ENCODE measurements at regions not wholly inside any gene's neighbourhood (a gene's known extent, or its start where the extent isn't known, plus 50 kb on each side); places are given as distances from the start of the nearest gene placed in this dataset.
"Not testable (repeated sequence)": the region's sequence is repeated elsewhere in the genome, so short reads cannot be mapped to it uniquely, and the experiment has no call there.

DNA sequence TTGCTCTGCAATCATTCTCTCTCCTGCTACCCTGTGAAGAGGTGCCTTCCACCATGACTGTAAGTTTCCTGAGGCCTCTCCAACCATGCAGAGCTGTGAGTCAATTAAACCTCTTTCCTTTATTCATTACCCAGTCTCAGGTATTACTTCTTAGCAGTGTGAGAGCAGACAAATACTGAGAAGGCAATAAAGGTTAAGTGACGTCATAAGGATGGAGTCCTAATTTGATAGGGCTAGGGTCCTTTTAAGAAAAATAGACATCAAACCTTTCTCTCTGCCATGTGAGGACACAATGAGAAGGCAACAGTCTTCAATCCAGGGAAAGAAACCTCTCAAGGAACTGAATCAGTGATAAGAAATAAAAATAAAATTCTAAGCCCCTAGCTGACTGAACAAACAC is 1262.7 kb downstream of the FAM133A start:
- TF ChIP-seq EP300 (IDR thresholded peaks at IDR 0.05): no peak
- TF ChIP-seq POLR2AphosphoS5 (IDR thresholded peaks at IDR 0.05): no peak
- TF ChIP-seq POLR2A (IDR thresholded peaks at IDR 0.05): no peak
- TF ChIP-seq, protein P1, sequence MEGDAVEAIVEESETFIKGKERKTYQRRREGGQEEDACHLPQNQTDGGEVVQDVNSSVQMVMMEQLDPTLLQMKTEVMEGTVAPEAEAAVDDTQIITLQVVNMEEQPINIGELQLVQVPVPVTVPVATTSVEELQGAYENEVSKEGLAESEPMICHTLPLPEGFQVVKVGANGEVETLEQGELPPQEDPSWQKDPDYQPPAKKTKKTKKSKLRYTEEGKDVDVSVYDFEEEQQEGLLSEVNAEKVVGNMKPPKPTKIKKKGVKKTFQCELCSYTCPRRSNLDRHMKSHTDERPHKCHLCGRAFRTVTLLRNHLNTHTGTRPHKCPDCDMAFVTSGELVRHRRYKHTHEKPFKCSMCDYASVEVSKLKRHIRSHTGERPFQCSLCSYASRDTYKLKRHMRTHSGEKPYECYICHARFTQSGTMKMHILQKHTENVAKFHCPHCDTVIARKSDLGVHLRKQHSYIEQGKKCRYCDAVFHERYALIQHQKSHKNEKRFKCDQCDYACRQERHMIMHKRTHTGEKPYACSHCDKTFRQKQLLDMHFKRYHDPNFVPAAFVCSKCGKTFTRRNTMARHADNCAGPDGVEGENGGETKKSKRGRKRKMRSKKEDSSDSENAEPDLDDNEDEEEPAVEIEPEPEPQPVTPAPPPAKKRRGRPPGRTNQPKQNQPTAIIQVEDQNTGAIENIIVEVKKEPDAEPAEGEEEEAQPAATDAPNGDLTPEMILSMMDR (IDR thresholded peaks at IDR 0.05): no peak
- DNase-seq (ENCODE audit: low spot score in 2 of 2): no peak
- Histone ChIP-seq H3K36me3 (no peaks in the 10 kb centered on the region), H3K4me1 (no peaks in the 10 kb centered on the region), H3K4me3 (no peak overlapping the region), H3K27me3 (no peaks in the 10 kb centered on the region), H3K27ac (no peak overlapping the region), H3K9me3 (no peaks in the 10 kb centered on the region)
- 95% methylated on average over 1 of the region's 1 CpG for WGBS

DNA sequence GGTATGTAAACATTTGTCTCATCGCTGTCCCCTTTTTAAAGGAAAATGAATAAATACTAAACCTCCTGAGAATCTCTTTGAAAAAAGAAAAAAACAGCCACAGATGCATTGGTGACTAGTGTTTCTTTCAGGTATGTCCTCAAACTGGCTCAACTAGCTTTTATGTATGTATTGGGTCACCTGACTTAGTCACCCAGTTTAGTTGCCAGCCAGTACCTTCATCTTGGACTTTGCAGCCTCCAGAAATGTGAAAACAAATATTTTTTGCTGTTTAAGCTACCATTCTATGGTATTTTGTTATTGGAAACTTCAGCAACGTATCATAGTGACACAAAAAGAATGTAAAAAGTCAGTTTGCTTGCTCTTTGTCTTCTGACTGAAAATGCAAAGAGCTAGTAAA is 1263.5 kb downstream of the FAM133A start:
- 60% methylated on average over 2 of the region's 2 CpGs for WGBS
- no peak for TF ChIP-seq EP300 (IDR thresholded peaks at IDR 0.05)
- TF ChIP-seq, protein P1 (IDR thresholded peaks at IDR 0.05): no peak
- DNase-seq (ENCODE audit: low spot score in 2 of 2): no peak
- H3K9me3 ChIP-seq: no peaks in the 10 kb centered on the region
- no peak overlapping the region for H3K4me3 ChIP-seq
- no peaks in the 10 kb centered on the region for H3K4me1 ChIP-seq
- H3K27me3 ChIP-seq: no peaks in the 10 kb centered on the region
- H3K27ac ChIP-seq: no peak overlapping the region
- no peaks in the 10 kb centered on the region for H3K36me3 ChIP-seq

DNA sequence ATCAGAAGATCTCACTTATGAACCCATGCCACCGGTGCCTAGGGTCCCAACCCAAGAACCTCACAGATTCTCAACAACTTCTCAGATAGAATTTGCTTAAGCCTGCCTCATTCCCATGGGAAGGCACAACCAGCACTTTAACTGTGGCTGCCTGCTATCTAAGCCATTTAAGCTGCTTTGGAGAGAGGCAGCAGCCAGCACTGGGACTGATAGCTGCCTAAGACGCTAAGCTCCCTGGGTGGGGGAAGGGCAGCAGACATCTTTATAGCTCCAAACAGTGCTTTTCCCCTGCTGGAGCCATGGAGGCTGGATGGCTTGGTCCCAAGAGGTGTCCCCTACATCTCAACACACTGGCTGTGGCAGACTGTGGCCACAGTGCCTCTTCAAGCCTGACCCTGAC is 1268.6 kb downstream of the FAM133A start:
- no peaks in the 10 kb centered on the region for H3K27me3 ChIP-seq
- no peaks in the 10 kb centered on the region for H3K4me1 ChIP-seq
- no peaks in the 10 kb centered on the region for H3K36me3 ChIP-seq
- no peak overlapping the region for H3K4me3 ChIP-seq
- H3K9me3 ChIP-seq: no peaks in the 10 kb centered on the region
- no peak for DNase-seq (ENCODE audit: low spot score in 2 of 2)
- TF ChIP-seq, protein P1 (IDR thresholded peaks at IDR 0.05): no peak
- no peak for TF ChIP-seq EP300 (IDR thresholded peaks at IDR 0.05)
- TF ChIP-seq POLR2A (IDR thresholded peaks at IDR 0.05): no peak
- TF ChIP-seq POLR2AphosphoS5 (IDR thresholded peaks at IDR 0.05): no peak
- WGBS: 69% methylated on average over 2 of the region's 2 CpGs
- no peak overlapping the region for H3K27ac ChIP-seq

DNA sequence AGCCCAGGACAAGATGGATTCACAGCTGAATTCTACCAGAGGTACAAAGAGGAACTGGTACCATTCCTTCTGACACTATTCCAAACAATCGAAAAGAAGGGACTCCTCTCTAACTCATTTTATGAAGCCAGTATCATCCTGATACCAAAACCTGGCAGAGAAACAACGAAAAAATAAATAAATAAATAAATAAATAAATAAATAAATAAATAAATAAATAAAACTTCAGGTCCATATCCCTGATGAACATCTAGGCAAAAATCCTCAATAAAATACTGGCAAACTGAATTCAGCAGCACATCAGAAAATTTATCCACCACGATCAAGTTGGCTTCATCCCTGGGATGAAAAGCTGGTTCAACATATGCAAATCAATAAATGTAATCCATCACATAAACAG is 1272.1 kb downstream of the FAM133A start:
- not testable (repeated sequence) for H3K27ac ChIP-seq; H3K36me3 ChIP-seq; H3K4me3 ChIP-seq; DNase-seq (ENCODE audit: low spot score in 2 of 2); H3K9me3 ChIP-seq; H3K4me1 ChIP-seq; H3K27me3 ChIP-seq
- 63% methylated on average over 3 of the region's 3 CpGs for WGBS

DNA sequence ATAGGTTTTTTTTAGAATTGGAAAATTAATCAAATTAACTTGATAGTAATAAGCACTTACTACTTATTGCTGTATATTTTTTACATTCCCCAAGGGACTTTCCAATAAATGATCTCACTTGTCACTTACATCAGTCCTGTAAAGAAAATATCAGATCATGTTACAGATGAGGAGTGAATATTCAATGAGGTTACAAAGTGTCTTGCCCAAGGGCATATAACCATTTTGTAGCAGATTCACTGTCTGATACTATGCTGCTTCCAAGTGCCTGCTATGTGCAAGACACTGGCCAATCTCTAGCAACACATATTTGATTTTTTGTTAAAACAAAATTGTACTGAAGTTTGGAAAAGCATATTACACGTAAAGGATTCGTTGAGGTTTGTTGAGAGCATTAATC is 1287.7 kb downstream of the FAM133A start:
- no peaks in the 10 kb centered on the region for H3K36me3 ChIP-seq
- H3K4me1 ChIP-seq: no peaks in the 10 kb centered on the region
- TF ChIP-seq, protein P1 (IDR thresholded peaks at IDR 0.05): no peak
- TF ChIP-seq EP300 (IDR thresholded peaks at IDR 0.05) (no peak), POLR2A (IDR thresholded peaks at IDR 0.05) (no peak)
- H3K9me3 ChIP-seq: no peaks in the 10 kb centered on the region
- 27% methylated on average over 2 of the region's 2 CpGs for WGBS
- H3K27me3 ChIP-seq: no peaks in the 10 kb centered on the region
- no peak overlapping the region for H3K27ac ChIP-seq
- DNase-seq (ENCODE audit: low spot score in 2 of 2): no peak
- H3K4me3 ChIP-seq: no peak overlapping the region

DNA sequence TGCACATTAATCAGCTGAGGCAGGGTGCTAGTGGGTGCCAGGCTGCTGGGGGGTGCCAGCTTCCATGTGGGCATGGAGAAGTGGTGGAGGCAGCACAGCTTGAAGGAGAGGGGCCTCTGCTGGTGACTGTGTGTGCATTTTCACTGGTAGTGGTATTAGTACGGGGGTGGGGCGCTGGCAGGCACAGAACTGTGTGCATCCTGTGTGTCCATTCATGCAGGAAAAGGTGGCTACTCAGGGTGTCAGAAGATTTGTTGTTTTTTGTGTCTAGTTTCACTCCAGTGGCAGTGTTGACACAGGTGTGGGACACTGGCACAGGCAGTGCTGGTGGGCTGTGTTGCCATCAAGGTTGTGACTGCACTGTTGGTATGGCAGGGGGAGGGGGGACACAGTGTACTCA is 1303.6 kb downstream of the FAM133A start:
- Histone ChIP-seq H3K9me3 (no peaks in the 10 kb centered on the region), H3K27ac (no peak overlapping the region), H3K36me3 (no peaks in the 10 kb centered on the region), H3K4me3 (no peak overlapping the region), H3K4me1 (no peaks in the 10 kb centered on the region), H3K27me3 (no peaks in the 10 kb centered on the region)
- WGBS: 80% methylated on average over 2 of the region's 2 CpGs
- TF ChIP-seq, protein P1 (IDR thresholded peaks at IDR 0.05): no peak
- TF ChIP-seq EP300 (IDR thresholded peaks at IDR 0.05) (no peak), POLR2A (IDR thresholded peaks at IDR 0.05) (no peak), POLR2AphosphoS5 (IDR thresholded peaks at IDR 0.05) (no peak)
- DNase-seq (ENCODE audit: low spot score in 2 of 2): no peak
